Stimulated activated effector memory CD8-positive, alpha-beta T cell treated with anti-CD3 and anti-CD28 coated beads, Interleukin-12 subunit alpha, Interleukin-12 subunit beta, amount 100 ng/mL, for 72 hours (primary cell): ENCODE measurements at regions not wholly inside any gene's neighbourhood (a gene's known extent, or its start where the extent isn't known, plus 50 kb on each side); places are given as distances from the start of the nearest gene placed in this dataset.

Experiments
- ATAC-seq: fragments of 150-1000 bp; cut with Tn5 transposase; 2 replicates; pipeline ENCODE4 v1.10.0; 2021
- DNase-seq, 2 donors: peaks; one replicate each; pipeline ENCODE4 v3.0.0; 2021 to 2022; ENCODE audit warnings: low spot score in 2 of 2
- H3K27ac Mint-ChIP-seq: one replicate; pipeline ENCODE4 v1.8.0; 2022; ENCODE audit warnings: mild to moderate bottlenecking, mixed read lengths
- H3K36me3 Mint-ChIP-seq: one replicate; pipeline ENCODE4 v1.8.0; 2022; ENCODE audit warnings: mild to moderate bottlenecking, mixed read lengths
- H3K4me1 Mint-ChIP-seq: one replicate; pipeline ENCODE4 v1.8.0; 2022; ENCODE audit warnings: mixed read lengths
- H3K4me3 Mint-ChIP-seq: one replicate; pipeline ENCODE4 v1.8.0; 2022; ENCODE audit warnings: mild to moderate bottlenecking, mixed read lengths
- H3K9me3 Mint-ChIP-seq: one replicate; pipeline ENCODE4 v1.8.0; 2022; ENCODE audit warnings: mixed read lengths

DNA sequence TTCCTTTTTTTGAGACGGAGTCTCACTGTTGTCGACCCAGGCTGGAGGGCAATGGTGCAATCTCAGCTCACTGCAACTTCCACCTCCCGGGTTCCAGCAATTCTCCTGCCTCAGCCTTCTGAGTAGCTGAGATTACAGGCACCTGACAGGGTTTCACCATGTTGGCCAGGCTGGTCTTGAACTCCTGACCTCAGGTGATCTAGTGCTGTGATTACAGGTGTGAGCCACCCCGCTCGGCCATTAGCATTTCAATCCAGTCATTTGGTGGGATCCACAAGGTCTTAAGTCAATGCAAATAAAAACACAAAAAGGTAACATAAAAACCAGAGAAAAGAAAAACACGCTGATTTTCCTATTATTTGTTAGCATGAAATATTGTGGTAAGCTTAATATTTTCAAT is 1227.2 kb upstream of the TENM4 start:
- ATAC-seq (no peak), DNase-seq (no peak)
- H3K4me3 Mint-ChIP-seq: no peak overlapping the region
- H3K9me3 Mint-ChIP-seq: peaks cover 17% of the 10 kb centered on the region
- no peaks in the 10 kb centered on the region for H3K4me1 Mint-ChIP-seq
- no peak overlapping the region for H3K27ac Mint-ChIP-seq
- H3K36me3 Mint-ChIP-seq: no peaks in the 10 kb centered on the region

DNA sequence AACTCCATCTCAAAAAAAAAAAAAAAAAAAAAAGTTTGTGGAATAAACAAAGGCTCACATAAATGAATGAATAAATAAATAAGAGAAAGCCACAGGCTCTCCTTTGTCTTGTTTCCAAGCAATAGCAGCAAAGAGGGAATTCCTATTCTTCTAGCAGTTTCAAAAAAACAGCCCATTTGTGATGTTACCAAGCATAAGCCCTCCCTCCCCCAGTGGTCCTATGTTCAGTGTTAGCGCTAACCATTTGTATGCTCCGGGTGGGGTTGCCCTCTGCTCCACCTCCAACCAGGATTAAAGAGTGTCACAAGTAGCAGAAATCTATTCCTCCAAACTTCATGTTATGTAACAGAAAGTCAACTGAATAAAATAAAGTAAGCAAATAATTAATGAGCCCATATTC is 1215.0 kb upstream of the TENM4 start:
- peaks cover 10% of the 10 kb centered on the region for H3K9me3 Mint-ChIP-seq
- no peak overlapping the region for H3K4me3 Mint-ChIP-seq
- no peak overlapping the region for H3K27ac Mint-ChIP-seq
- H3K36me3 Mint-ChIP-seq: no peaks in the 10 kb centered on the region
- no peak for DNase-seq
- ATAC-seq: no peak
- no peaks in the 10 kb centered on the region for H3K4me1 Mint-ChIP-seq

DNA sequence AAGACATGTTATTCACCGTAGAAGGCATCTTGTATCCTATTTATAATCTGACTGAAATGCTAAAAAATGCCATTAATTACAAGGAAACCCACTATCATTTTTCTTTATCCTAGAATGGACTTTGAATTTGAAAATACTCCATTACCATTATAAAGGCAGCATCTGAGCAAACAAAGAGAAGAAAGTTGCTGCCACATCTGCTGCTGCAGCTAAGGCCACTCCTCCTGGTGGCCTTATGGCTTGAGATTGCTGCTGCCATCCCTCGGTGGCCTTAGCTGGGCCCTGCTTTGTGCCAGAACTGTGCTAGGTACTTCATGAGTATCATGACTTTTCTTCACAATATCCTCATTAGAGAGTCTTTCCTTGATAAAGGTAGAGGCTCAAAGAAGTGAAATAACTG is 1210.1 kb upstream of the TENM4 start:
- no peak for ATAC-seq
- H3K27ac Mint-ChIP-seq: no peak overlapping the region

DNA sequence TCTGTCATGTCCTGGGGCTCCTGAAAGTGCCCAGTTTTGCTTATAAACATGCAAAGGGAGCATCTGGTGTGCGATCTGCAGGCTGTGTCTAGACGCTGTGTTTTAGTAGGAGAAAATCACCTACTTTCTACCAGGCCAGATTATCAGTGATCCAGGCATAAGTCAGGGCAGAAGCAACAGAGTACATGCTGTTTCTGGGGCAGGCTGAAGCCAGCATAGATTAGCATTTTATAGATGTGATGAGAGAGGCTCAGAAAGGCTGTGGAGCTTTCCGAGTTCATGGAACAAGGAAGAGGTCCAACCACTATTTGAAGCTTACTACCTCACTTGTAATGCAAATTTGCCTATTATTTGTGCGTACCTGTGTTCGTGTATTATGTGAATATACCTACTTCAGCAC is 1208.4 kb upstream of the TENM4 start:
- Mint-ChIP-seq H3K27ac (no peak overlapping the region), H3K36me3 (no peaks in the 10 kb centered on the region), H3K9me3 (peaks cover 15% of the 10 kb centered on the region), H3K4me1 (no peaks in the 10 kb centered on the region), H3K4me3 (no peak overlapping the region)
- no peak for ATAC-seq
- no peak for DNase-seq

More for the DNA sequence above, 1210.1 kb upstream of the TENM4 start:
- Mint-ChIP-seq H3K9me3 (peaks cover 11% of the 10 kb centered on the region), H3K36me3 (no peaks in the 10 kb centered on the region), H3K4me3 (no peak overlapping the region), H3K4me1 (no peaks in the 10 kb centered on the region)
- no peak for DNase-seq

DNA sequence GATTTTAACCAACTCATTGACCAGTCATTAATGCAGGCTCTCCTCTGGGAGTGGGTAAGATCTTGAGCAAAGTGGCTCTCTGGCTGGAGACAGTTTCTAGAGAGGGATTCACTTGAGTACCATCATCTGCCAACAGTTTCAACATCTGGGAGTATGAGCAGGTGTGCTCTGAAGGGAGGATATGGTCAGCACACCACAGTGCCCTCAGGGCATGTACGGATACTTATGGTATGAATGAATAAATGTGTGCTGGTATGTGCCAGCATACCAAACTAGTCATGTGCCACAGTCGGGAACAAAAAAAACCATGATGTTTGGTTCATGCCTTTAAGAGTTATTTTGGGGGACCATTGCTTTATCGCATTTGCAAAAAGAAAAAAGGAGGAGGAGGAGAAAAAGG is 1197.5 kb upstream of the TENM4 start:
- Mint-ChIP-seq H3K4me3 (no peak overlapping the region), H3K9me3 (peaks cover 19% of the 10 kb centered on the region), H3K27ac (no peak overlapping the region), H3K36me3 (no peaks in the 10 kb centered on the region), H3K4me1 (no peaks in the 10 kb centered on the region)
- DNase-seq (no peak), ATAC-seq (no peak)

DNA sequence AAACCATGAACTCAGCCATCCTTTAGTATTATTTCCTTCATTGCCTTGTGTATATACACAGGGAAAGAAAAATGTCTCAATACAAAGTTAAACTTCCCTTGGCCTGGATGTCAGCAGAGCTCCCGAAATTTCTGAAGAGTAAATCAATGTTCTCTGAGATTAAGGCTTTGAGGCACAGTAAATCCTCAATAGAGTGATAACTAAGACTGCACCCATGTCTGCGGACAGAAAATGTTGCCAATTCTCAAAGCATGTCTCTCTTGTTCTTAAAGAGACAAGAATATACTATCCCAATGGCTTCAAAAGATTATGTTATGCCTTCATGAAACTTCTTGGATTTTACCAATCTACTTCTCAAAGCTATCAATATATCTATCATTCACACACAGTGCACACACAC is 1196.7 kb upstream of the TENM4 start:
- Mint-ChIP-seq H3K36me3 (no peaks in the 10 kb centered on the region), H3K27ac (no peak overlapping the region), H3K4me3 (no peak overlapping the region), H3K9me3 (peaks cover 19% of the 10 kb centered on the region), H3K4me1 (no peaks in the 10 kb centered on the region)
- no peak for DNase-seq
- no peak for ATAC-seq

DNA sequence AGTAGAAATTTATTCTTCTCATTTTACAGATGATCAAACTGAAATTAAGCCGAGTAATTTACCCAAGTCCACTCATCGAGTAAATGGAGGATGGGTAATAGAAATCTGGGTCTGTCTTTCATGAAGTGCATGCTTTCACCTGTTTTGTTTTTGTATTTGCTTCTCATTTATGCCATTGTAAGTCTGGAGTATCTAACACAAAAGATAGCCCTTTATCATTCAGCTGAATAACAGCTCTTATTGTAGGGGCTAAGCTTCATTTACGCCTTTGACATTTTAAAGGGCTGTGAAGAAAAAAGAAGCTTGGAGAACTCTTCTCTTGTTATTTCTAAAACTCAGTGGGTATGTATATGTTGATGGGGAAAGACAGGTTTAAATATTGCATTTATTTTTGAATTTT is 1196.2 kb upstream of the TENM4 start:
- no peak for DNase-seq
- Mint-ChIP-seq H3K36me3 (no peaks in the 10 kb centered on the region), H3K4me1 (no peaks in the 10 kb centered on the region), H3K4me3 (no peak overlapping the region), H3K9me3 (peaks cover 21% of the 10 kb centered on the region), H3K27ac (no peak overlapping the region)
- ATAC-seq: no peak

DNA sequence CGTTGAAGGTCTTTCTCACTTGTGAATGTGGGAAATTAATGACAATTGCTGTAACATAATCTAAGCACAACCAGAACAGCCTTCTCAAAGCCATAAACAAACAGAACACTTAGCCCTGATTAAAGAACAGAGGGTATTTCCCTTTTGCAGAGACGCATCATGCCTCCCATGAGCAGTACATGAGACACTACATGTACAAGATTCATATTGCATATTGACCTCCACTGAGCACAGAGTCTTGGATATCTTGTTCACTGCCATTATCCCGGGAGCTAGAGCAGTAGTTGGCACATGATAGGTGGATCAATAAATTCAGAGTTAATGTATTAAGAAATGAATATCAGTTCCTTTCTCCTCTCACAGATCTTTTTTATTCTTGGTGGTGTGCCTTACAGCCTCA is 1194.3 kb upstream of the TENM4 start:
- Mint-ChIP-seq H3K4me3 (no peak overlapping the region), H3K4me1 (no peaks in the 10 kb centered on the region), H3K27ac (no peak overlapping the region), H3K36me3 (no peaks in the 10 kb centered on the region), H3K9me3 (peaks cover 19% of the 10 kb centered on the region)
- DNase-seq (no peak), ATAC-seq (no peak)

DNA sequence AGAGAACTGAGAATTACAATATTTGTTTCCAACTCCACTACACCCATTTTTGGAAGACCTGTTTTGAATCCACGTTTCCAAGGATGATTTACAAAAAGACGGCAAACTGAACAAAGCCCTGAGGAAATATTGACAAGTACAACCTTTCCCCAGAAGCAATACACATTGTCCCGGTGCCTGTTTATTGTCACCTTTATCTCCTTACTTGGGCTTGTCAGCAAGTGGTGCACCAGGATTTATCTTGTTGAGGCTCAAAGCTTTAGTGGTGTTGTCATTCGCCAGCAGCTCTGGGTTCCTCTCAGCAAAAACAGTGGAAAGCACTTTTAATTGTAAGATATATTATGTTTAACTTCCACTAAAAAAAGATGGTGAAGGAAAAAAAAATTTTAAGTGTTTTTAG is 1191.9 kb upstream of the TENM4 start:
- Mint-ChIP-seq H3K27ac (no peak overlapping the region), H3K4me1 (no peaks in the 10 kb centered on the region), H3K9me3 (peaks cover 9% of the 10 kb centered on the region), H3K36me3 (no peaks in the 10 kb centered on the region), H3K4me3 (no peak overlapping the region)
- DNase-seq (no peak), ATAC-seq (no peak)

DNA sequence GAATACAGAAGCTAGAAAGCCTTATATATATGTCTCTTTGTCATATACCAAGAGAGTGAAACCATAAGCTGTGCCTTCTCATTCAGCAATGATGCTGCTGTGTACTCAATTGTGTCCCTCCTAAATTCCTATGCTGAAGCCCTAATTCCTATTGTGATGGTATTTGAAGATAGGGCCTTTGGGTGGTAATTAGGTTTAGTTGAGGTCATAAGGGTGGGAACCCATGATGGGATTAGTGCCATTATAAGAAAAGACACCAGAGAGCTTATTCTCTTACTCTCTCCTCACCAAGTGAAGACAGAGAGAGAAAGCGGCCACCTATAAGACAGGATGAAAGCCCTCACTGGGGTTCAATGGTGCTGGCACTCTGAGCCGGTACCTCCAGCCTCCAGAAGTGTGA is 1191.3 kb upstream of the TENM4 start:
- ATAC-seq: no peak
- Mint-ChIP-seq H3K4me1 (no peaks in the 10 kb centered on the region), H3K4me3 (no peak overlapping the region), H3K27ac (no peak overlapping the region), H3K9me3 (peaks cover 9% of the 10 kb centered on the region), H3K36me3 (no peaks in the 10 kb centered on the region)
- DNase-seq: no peak

DNA sequence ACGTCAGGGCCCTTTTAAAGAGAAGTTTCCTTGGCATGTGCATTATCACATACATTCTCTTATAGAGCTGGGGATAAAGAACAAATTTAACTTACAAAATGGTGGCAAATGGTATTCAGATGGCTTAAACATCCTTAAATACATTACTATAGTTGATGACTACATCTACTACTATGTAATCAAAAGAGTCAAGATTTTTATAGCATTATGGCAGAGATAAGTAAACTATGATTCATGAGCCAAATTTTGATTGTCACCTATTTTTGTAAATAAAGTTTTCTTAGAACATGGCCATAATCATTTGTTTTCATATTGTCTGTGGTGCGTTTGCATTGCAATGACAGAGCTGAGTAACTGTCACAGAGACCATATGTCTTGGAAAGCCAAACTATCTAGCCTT is 1188.6 kb upstream of the TENM4 start:
- H3K4me1 Mint-ChIP-seq: no peaks in the 10 kb centered on the region

DNA sequence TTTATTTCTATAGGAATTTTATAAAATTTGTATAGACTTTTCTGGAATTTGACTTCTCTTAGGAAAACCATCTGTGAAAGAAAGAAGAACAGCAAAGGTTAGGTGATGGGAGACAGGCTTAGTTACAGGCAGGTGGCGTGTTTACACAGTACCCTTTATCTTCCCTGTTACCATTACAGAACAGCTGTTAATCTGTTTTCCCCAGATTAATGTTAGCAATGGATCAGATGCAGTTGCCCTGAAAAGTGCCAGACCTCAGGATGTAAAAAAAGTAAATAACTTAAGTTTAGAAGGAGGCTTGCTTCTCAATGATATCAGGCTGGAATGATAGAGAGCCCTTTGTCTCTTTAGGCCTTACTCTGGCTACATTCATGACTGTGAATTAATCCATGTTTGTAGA is 1186.5 kb upstream of the TENM4 start:
- H3K9me3 Mint-ChIP-seq: peaks cover 12% of the 10 kb centered on the region
- ATAC-seq: no peak
- H3K27ac Mint-ChIP-seq: no peak overlapping the region
- H3K36me3 Mint-ChIP-seq: no peaks in the 10 kb centered on the region
- no peak for DNase-seq
- H3K4me3 Mint-ChIP-seq: no peak overlapping the region
- no peaks in the 10 kb centered on the region for H3K4me1 Mint-ChIP-seq

More for the DNA sequence above, 1188.6 kb upstream of the TENM4 start:
- Mint-ChIP-seq H3K4me3 (no peak overlapping the region), H3K36me3 (no peaks in the 10 kb centered on the region), H3K27ac (no peak overlapping the region), H3K9me3 (peaks cover 12% of the 10 kb centered on the region)
- DNase-seq (no peak), ATAC-seq (no peak)

DNA sequence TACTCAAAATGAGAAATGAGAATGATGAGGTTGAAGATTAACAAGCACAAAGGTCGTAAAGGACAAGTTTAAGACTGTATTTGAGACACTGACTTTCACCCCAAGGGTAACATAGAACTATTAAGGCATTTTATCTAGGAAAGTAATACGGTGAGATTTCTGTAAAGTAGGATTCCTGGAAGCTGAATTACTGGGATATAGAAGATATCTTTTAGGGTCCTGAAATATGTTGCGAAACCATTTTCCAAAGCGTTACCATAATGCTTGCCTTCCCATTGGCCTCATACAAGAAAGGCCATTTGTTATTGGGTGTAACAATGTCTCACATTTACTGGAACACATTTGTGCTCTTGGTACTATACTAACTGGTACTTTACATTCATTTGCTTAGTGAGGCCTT is 1185.9 kb upstream of the TENM4 start:
- Mint-ChIP-seq H3K4me3 (no peak overlapping the region), H3K4me1 (no peaks in the 10 kb centered on the region), H3K27ac (no peak overlapping the region), H3K36me3 (no peaks in the 10 kb centered on the region), H3K9me3 (peaks cover 12% of the 10 kb centered on the region)
- ATAC-seq (no peak), DNase-seq (no peak)

DNA sequence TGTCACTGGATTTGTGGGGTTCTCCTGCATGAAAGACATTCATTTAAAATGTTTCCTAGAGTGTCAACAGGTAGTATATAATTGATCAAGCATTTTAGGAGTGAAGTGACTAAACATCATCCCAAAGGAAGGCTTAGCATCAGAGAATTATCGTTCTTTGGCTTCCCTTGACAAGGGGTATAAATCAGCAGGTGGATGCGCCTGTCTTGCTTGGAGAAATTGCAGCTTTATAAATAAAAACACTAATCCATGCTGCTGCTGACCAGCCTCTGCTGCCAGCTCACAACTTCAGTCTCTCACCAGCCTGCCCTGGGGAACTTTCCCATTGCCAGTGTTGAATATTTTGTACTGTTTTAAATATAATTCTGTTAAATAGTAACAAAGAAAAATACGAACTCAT is 1184.7 kb upstream of the TENM4 start:
- H3K36me3 Mint-ChIP-seq: no peaks in the 10 kb centered on the region
- H3K4me3 Mint-ChIP-seq: no peak overlapping the region
- H3K4me1 Mint-ChIP-seq: no peaks in the 10 kb centered on the region
- DNase-seq (no peak), ATAC-seq (no peak)
- H3K27ac Mint-ChIP-seq: no peak overlapping the region
- H3K9me3 Mint-ChIP-seq: peaks cover 14% of the 10 kb centered on the region

DNA sequence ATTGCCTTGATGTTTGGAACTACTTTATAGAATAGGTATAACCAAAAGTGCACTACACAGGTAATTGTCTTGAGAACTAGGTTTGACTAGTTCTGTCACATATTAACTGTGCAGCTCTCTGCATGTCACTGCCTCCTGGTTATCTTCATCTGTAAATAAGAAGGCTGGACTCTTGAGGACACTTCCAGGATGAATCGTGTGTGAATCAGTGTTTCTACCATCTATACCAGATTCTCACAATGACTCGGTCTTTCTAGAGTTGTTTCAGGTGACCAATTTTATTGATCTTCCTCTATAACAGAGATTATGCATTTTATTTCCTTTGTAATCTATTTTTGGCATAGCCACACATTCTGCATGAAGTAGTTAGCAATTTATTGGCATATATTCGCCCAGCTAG is 1181.0 kb upstream of the TENM4 start:
- no peak for DNase-seq

DNA sequence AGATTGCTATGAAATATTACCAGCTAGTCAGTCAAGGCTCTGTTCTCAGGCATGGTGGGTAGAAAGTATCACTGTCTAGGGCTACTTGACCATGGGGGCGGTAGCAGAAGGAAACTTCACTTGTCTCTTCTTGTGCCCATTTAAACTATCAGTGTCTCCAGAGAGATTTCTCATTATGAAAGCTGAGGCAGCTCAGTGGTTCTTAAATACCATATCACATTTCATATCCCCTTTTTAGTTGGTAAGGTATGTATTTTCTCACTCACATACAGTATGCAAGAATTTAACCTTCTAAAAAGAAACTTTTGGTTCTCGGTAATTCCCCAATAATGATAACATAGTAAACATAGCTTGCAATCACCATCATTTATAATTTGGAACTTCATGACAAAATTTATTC is 1180.0 kb upstream of the TENM4 start:
- Mint-ChIP-seq H3K27ac (no peak overlapping the region), H3K4me3 (no peak overlapping the region), H3K4me1 (no peaks in the 10 kb centered on the region), H3K9me3 (peaks cover 12% of the 10 kb centered on the region), H3K36me3 (no peaks in the 10 kb centered on the region)
- ATAC-seq (no peak), DNase-seq (no peak)

More for the DNA sequence above, 1181.0 kb upstream of the TENM4 start:
- H3K4me1 Mint-ChIP-seq: no peaks in the 10 kb centered on the region
- no peak for ATAC-seq
- H3K4me3 Mint-ChIP-seq: no peak overlapping the region
- no peaks in the 10 kb centered on the region for H3K36me3 Mint-ChIP-seq
- H3K27ac Mint-ChIP-seq: no peak overlapping the region
- H3K9me3 Mint-ChIP-seq: peaks cover 14% of the 10 kb centered on the region

DNA sequence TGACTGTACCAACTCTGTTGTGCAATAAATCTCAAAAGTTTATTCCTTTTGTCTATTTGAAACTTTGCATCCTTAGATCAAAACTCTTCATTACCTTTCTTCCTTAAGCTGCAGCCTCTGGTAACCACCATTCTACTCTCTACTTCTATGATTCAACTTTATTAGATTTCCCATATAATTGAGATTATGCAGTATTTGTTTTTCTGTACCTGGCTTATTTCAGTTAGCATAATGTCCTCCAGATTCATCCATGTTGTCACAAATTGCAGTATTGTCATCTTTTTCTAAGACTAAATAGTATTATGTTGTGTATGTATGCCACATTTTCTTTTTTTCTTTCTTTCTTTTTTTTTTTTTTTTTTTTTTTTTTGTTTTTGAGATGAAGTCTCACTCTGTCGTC is 1176.3 kb upstream of the TENM4 start:
- ATAC-seq: no peak
- H3K4me1 Mint-ChIP-seq: no peaks in the 10 kb centered on the region
- peaks cover 11% of the 10 kb centered on the region for H3K9me3 Mint-ChIP-seq
- no peak overlapping the region for H3K27ac Mint-ChIP-seq
- no peak for DNase-seq
- no peak overlapping the region for H3K4me3 Mint-ChIP-seq
- no peaks in the 10 kb centered on the region for H3K36me3 Mint-ChIP-seq
